Stomach (tissue), 8 donors: ENCODE measurements at regions not wholly inside any gene's neighbourhood (a gene's known extent, or its start where the extent isn't known, plus 50 kb on each side); places are given as distances from the start of the nearest gene placed in this dataset.

Experiments
- DNase-seq, 2 donors: peaks; one replicate each; pipeline versions ENCODE4 v3.0.0 to v3.0.0-alpha.2; 2013 to 2019
- H3K27ac ChIP-seq, 5 donors: fragments of 200-600 bp in 4 of 5; sonication (generic) in 4 of 5; one replicate each; pipeline ENCODE4 v1.5.1; 2013 to 2019; ENCODE audit warnings: mild to moderate bottlenecking in 1 of 5, moderate library complexity in 1 of 5
- H3K27me3 ChIP-seq, 3 donors: fragments of 200-600 bp; sonication (generic); one replicate each; pipeline ENCODE4 v1.5.1; 2017 to 2019; ENCODE audit warnings: mixed run types in 1 of 3
- H3K36me3 ChIP-seq, 4 donors: fragments of 200-600 bp; sonication (generic); 1 replicate in 3 of 4; 2 replicates in 1 of 4; pipeline ENCODE4 v1.5.1; 2016 to 2019
- H3K4me1 ChIP-seq, 4 donors: fragments of 200-600 bp; sonication (generic); one replicate each; pipeline ENCODE4 v1.5.1; 2016 to 2019
- H3K4me3 ChIP-seq, 4 donors: fragments of 200-600 bp; sonication (generic) in 3 of 4; one replicate each; pipeline ENCODE4 v1.5.1; 2016 to 2019; ENCODE audit warnings: mild to moderate bottlenecking in 1 of 4
- H3K9me3 ChIP-seq, 4 donors: fragments of 200-600 bp; sonication (generic); one replicate each; pipeline ENCODE4 v1.5.1; 2016 to 2019
- EP300 ChIP-seq: sonication (generic); formaldehyde crosslinking; IDR thresholded peaks from one replicate; pipeline ENCODE4 v1.6.1; 2017; ENCODE audit warnings: antibody characterized with exemption
- POLR2A ChIP-seq, 4 donors: fragments of 450-650 bp; IDR thresholded peaks; one replicate each; pipeline ENCODE4 v1.6.1; 2016; ENCODE audit warnings: antibody characterized with exemption in 4 of 4, control low read depth in 2 of 4, mild to moderate bottlenecking in 1 of 4, moderate library complexity in 1 of 4
- POLR2AphosphoS5 ChIP-seq, 3 donors: sonication (generic); formaldehyde crosslinking; IDR thresholded peaks; one replicate each; pipeline ENCODE4 v1.6.1; 2016; ENCODE audit warnings: antibody characterized with exemption in 3 of 3
- WGBS, 5 donors: extraction: QIAGEN DNeasy Blood & Tissue Kit in 3 of 5; methylation state at CpG; one replicate each; pipeline versions ENCODE4 v1.1.5 to v1.1.7; 2013 to 2018; 5-methylcytosine and 5-hydroxymethylcytosine counted together
- intact Hi-C: fragments of 100-400 bp; cut with DNase I; formaldehyde crosslinking; loops from one replicate; pipeline ENCODE4 v1.15.1; 2023; ENCODE audit warnings: low total_unique reads
- TF ChIP-seq, protein P1 (sequence below), 7 experiments: fragments of 450-650 bp in 4 of 7; fragments of 200-600 bp in 3 of 7; sonication (generic) in 3 of 7; IDR thresholded peaks; one replicate each; pipeline ENCODE4 v1.5.1; 2016 to 2019; ENCODE audit warnings: antibody characterized with exemption in 7 of 7, control low read depth in 2 of 7, mild to moderate bottlenecking in 1 of 7
- donor health status: healthy with polysubstance abuse.
- donor health status: Bipolar disorder and iron deficiency.
- donor health status: healthy.

DNA sequence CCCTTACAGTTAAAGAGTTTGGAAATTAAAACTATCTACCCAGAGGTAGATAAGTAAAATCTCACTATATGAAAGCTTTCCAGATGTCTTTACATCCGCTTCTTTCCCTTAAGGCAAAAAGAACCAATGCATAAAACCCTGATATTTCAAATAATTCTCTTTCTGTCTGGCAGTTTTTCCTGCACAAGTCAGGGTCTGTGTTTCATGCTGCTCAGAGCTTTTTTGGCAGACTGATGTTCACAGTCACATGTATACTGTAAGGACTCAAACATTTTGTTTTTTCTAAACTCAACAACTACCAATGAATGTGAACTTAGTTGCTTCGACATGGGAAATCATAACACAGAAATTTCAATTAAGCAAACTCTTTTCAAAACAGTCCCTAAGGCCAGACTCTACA, 988.4 kb downstream of the EPHA3 start:
- Histone ChIP-seq H3K36me3 (no peaks in the 10 kb centered on the region), H3K4me1 (no peaks in the 10 kb centered on the region), H3K9me3 (no peaks in the 10 kb centered on the region), H3K4me3 (no peak overlapping the region), H3K27ac (no peak overlapping the region), H3K27me3 (no peaks in the 10 kb centered on the region)
- TF ChIP-seq EP300 (no peak), POLR2AphosphoS5 (IDR thresholded peaks at IDR 0.05) (no peak), POLR2A (IDR thresholded peaks at IDR 0.05) (no peak)
- TF ChIP-seq, protein P1, sequence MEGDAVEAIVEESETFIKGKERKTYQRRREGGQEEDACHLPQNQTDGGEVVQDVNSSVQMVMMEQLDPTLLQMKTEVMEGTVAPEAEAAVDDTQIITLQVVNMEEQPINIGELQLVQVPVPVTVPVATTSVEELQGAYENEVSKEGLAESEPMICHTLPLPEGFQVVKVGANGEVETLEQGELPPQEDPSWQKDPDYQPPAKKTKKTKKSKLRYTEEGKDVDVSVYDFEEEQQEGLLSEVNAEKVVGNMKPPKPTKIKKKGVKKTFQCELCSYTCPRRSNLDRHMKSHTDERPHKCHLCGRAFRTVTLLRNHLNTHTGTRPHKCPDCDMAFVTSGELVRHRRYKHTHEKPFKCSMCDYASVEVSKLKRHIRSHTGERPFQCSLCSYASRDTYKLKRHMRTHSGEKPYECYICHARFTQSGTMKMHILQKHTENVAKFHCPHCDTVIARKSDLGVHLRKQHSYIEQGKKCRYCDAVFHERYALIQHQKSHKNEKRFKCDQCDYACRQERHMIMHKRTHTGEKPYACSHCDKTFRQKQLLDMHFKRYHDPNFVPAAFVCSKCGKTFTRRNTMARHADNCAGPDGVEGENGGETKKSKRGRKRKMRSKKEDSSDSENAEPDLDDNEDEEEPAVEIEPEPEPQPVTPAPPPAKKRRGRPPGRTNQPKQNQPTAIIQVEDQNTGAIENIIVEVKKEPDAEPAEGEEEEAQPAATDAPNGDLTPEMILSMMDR (IDR thresholded peaks at IDR 0.05): no peak
- WGBS, 5 donors: 67 to 82% (median 77%) methylated on average over 2 of the region's 2 CpGs
- intact Hi-C loops: no loop called here
- no peak for DNase-seq

DNA sequence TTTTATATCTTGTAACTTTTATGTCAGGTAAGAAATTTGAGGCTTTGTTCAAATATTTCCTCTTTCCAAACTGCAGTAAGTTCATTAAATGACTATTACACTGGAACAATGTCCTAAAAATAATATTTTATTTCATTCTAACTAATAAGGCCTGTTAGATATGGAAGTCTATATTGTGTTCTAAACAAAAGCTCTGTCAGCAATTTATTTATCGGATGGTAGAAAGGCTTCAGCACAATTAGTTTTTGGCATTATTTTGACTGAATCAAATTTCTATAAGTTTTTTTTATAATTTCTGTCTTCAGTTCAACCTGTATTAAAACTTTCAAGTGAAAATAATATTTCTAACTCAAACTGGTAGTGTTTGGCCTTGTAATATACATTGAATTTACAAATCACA, 992.1 kb downstream of the EPHA3 start:
- no peaks in the 10 kb centered on the region for H3K9me3 ChIP-seq
- no peak overlapping the region for H3K27ac ChIP-seq
- H3K36me3 ChIP-seq: no peaks in the 10 kb centered on the region
- DNase-seq: no peak
- TF ChIP-seq POLR2AphosphoS5 (IDR thresholded peaks at IDR 0.05) (no peak), EP300 (no peak), POLR2A (IDR thresholded peaks at IDR 0.05) (no peak)
- TF ChIP-seq, protein P1 (IDR thresholded peaks at IDR 0.05): no peak
- H3K27me3 ChIP-seq: no peaks in the 10 kb centered on the region
- WGBS, 5 donors: 93 to 96% (median 95%) methylated on average over 1 of the region's 1 CpG
- no peaks in the 10 kb centered on the region for H3K4me1 ChIP-seq
- H3K4me3 ChIP-seq: no peak overlapping the region
- intact Hi-C loops: no loop called here

DNA sequence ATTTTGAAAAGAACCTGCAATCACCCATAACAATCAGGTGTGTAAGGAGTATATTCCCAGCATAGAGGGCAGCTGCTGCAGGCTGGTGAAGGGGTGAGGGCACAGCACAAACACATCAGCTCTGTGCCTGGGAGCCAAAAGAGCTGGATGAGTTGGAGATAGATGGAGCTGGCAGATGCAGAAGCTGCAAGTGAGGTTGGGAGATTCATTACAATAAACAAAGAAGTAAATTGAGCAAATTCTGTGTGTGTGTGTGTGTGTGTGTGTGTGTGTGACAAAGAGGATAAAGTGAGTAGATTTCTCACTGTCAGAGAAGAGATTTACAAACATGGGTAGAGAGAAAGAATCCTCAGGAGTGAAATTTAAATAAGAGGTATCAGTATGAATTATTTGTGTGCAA, 994.7 kb downstream of the EPHA3 start:
- DNase-seq: no peak
- Histone ChIP-seq H3K27me3 (no peaks in the 10 kb centered on the region), H3K36me3 (no peaks in the 10 kb centered on the region), H3K9me3 (peaks cover 0 to 6% (median 4%) of the 10 kb centered on the region in 4 donors), H3K4me1 (no peaks in the 10 kb centered on the region), H3K27ac (no peak overlapping the region), H3K4me3 (no peak overlapping the region)
- intact Hi-C loops: no loop called here
- TF ChIP-seq POLR2A (IDR thresholded peaks at IDR 0.05) (no peak), EP300 (no peak), POLR2AphosphoS5 (IDR thresholded peaks at IDR 0.05) (no peak)
- TF ChIP-seq, protein P1 (IDR thresholded peaks at IDR 0.05): no peak

DNA sequence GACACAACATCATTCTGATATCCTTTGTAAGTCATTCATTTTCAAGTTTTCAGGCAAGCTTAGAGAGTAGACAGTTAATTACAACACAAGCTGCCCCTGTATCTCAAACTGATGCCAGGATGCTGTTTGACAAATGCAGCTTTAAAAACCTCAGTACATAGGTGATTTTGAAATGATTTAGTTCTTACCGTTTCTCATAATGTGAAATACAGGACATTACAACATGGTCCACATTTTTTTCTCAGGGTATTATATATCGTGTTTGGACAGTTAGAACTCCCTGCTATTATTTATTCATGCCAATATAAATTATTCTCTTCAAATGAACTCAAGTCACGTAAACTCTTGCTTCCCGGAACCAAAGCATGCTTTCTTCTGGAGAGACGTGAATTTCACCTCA, 1013.9 kb downstream of the EPHA3 start:
- intact Hi-C loops: no loop called here
- Histone ChIP-seq H3K4me1 (no peaks in the 10 kb centered on the region), H3K4me3 (no peak overlapping the region), H3K27ac (no peak overlapping the region), H3K27me3 (no peaks in the 10 kb centered on the region), H3K36me3 (no peaks in the 10 kb centered on the region), H3K9me3 (peaks cover 0 to 6% (median 2%) of the 10 kb centered on the region in 4 donors)
- 68 to 78% (median 72%) methylated on average over 5 of the region's 5 CpGs for WGBS, 5 donors
- DNase-seq: no peak
- TF ChIP-seq, protein P1 (IDR thresholded peaks at IDR 0.05): no peak
- TF ChIP-seq POLR2AphosphoS5 (IDR thresholded peaks at IDR 0.05) (no peak), EP300 (no peak), POLR2A (IDR thresholded peaks at IDR 0.05) (no peak)
